ENCODE measurements at regions not wholly inside any gene's neighbourhood (a gene's known extent, or its start where the extent isn't known, plus 50 kb on each side); places are given as distances from the start of the nearest gene placed in this dataset.
"Not testable (repeated sequence)": the region's sequence is repeated elsewhere in the genome, so short reads cannot be mapped to it uniquely, and the experiment has no call there.

DNA sequence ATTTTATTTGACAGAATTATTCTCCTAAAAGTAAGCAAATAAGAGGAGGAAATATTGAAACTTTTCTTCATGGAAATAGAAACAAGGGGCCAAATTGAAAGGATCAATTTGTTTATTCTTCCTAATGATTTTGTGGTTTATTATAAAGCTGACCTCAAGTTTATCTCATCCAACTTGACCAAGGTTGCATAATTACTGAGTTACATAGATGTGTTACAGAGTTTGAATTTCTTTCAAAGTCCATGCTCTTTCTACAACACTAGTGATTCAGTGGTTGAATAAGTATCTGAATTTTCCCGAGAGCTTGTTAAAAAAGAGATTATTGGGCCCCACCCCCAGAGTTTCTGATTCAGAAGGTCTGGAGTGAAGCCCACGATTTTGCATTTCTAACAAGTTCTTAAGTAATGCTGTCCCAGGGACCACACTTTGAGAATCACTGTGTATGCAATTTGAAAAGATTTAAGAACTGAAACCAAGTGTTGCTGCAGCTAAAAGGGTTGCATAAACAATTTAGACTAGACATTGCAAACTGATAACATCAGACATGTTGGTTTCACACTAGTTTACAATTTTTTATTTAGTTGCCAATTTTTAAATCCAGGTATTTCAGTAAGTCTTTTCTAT, 485.7 kb upstream of the ANO5 start:
- no peak for ATAC-seq
- intact Hi-C loops (cut with micrococcal nuclease): no loop called here
- no peak for DNase-seq

- no peak for ATAC-seq
- intact Hi-C loops (cut with micrococcal nuclease): no loop called here
- DNase-seq: no peak
These were observed 482.1 kb upstream of the ANO5 start for GRCh38 chr11:21710809-21711208.

- DNase-seq (no peak), ATAC-seq (no peak)
- intact Hi-C loops (cut with micrococcal nuclease): no loop called here
These were observed 481.5 kb upstream of the ANO5 start for GRCh38 chr11:21711341-21711740.

GRCh38 chr11:21723678-21724077, 469.2 kb upstream of the ANO5 start:
- no peak for DNase-seq
- no peak for ATAC-seq
- intact Hi-C loops (cut with micrococcal nuclease): no loop called here

DNA sequence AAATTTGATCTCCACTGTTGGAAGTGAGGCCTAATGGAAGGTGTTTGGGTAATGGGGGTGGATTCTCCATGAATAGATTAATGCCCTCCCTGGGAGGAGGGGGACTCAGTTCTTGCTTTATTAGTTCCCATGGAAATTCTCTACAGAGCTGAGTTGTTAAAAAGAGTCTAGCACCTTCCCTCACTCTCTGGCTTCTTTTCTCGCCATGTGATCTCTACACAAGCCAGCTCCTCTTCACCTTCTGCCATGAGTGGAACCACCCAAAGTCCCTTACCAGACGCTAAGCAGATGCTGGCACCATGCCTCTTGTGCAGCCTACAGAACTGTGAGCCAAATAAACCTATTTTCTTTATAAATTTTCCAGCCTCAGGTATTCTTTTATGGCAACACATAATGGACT, 465.8 kb upstream of the ANO5 start:
- ATAC-seq (no peak), DNase-seq (no peak)
- intact Hi-C loops (cut with micrococcal nuclease): no loop called here

DNA sequence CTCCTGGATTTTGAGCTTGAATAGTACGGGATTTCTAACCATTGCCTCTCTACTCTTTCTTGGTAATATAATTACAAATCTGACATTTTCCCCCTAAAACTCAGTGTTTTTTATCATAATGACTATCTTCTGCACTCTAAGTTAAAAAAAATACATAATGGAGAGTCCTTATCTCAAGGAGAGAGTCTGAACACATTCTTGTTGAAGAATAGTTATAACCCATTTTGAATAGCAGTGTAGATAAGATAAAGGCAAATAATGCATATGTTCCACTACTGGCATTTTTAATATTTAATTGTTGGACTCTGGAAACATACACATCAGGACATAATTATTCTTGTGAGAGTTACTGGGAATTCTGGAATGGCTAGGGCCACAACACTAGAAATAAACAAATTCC, 456.5 kb upstream of the ANO5 start:
- ATAC-seq (no peak), DNase-seq (no peak)
- intact Hi-C loops (cut with micrococcal nuclease): no loop called here

GRCh38 chr11:21752475-21753243, 440.2 kb upstream of the ANO5 start:
- ATAC-seq; intact Hi-C loops (cut with micrococcal nuclease): not testable (repeated sequence)

GRCh38 chr11:21753244-21753767, 439.6 kb upstream of the ANO5 start:
- DNase-seq; ATAC-seq; intact Hi-C loops (cut with micrococcal nuclease): not testable (repeated sequence)

More at GRCh38 chr11:21752475-21753243, 440.2 kb upstream of the ANO5 start:
- not testable (repeated sequence) for DNase-seq

DNA sequence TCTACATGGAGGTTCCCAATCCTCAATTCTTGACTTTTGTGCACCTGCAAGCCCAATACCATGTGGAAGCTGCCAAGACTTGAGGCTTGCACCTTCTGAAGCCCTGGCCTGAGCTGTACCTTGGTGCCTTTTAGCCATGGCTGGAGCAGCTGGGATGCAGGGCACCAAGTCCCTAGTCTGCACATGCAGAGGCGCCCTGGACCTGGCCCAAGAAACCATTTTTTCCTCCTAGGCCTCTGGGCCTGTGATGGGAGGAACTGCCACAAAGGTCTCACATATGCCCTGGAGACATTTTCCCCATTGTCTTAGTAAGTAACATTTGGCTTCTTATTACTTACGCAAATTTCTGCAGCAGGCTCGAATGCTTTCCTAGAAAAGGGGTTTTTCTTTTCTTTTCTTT, 431.9 kb upstream of the ANO5 start:
- ATAC-seq (no peak), DNase-seq (no peak)
- intact Hi-C loops (cut with micrococcal nuclease): no loop called here

- DNase-seq (no peak), ATAC-seq (peak; percentile 27)
- intact Hi-C loops (cut with micrococcal nuclease): no loop called here
These were observed 424.5 kb upstream of the ANO5 start for GRCh38 chr11:21768388-21768787.

- DNase-seq: no peak
- ATAC-seq: no peak
- intact Hi-C loops (cut with micrococcal nuclease): no loop called here
These were observed 423.7 kb upstream of the ANO5 start for GRCh38 chr11:21769188-21769587.

GRCh38 chr11:21771097-21771496, 421.8 kb upstream of the ANO5 start:
- no peak for ATAC-seq
- no peak for DNase-seq
- intact Hi-C loops (cut with micrococcal nuclease): no loop called here

- intact Hi-C loops (cut with micrococcal nuclease): no loop called here
- ATAC-seq: peak; percentile 100
- DNase-seq: peak; percentile 37
These were observed 418.7 kb upstream of the ANO5 start for GRCh38 chr11:21774212-21774611.

GRCh38 chr11:21775911-21776310, 417.0 kb upstream of the ANO5 start:
- intact Hi-C loops (cut with micrococcal nuclease): no loop called here

DNA sequence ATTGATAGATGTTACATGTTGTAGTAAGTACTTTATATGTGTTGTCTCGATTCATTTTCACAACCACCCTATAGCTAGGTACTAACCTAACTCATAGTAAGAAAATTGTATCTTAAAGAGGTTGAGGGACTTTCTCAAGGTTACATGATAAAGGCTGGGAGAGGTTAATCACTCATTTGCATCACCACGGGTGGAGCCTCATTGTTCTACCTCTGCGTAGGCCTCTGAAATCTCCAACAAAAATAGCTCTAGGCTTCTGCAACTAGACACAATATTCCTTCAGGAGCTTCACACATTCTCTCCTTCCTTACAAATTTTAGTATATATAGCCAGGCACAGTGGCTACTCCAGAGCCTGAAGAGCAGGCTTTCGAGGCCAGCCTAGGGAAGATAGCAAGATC, 408.9 kb upstream of the ANO5 start:
- DNase-seq: no peak
- intact Hi-C loops (cut with micrococcal nuclease): no loop called here
- no peak for ATAC-seq

More at GRCh38 chr11:21775911-21776310, 417.0 kb upstream of the ANO5 start:
- ATAC-seq (no peak), DNase-seq (no peak)

DNA sequence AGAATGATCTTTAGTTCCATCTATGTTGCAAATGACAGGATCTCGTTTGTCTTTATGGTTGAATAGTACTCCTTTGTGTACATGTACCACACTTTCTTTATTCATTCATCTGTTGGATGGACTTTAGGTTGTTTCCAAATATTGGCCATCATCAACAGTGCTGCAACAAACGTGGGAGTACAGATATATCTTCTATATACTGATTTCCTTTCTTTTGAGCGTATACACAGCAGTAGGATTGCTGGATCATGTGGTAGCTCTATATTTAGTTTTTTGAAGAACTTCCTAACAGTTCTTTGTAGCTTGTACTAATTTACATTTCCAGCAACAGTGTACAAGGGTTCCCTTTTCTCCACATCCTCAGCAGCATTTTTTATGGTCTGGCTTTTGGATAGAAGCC, 407.5 kb upstream of the ANO5 start:
- intact Hi-C loops (cut with micrococcal nuclease): no loop called here
- DNase-seq: no peak
- ATAC-seq: no peak

- DNase-seq (no peak), ATAC-seq (no peak)
- intact Hi-C loops (cut with micrococcal nuclease): no loop called here
These were observed 398.6 kb upstream of the ANO5 start for GRCh38 chr11:21794306-21794705.

DNA sequence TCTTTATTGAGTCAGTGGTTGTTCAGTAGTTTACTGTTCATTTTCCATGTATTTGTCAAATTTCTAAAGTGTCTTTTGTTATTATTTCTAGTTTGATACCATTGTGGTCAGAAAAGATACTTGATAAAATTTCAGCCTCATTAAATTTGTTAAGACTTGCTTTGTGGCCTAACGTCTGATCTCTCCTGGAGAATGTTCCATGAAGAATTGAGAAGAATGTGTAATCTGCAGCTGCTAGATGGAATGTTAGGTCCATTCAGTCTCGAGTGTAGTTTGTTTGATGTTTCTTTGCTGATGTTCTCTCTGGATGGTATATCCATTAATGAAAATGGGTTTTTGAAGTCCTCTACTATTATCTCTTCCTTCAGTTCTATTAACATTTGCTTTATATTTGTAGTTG, 394.7 kb upstream of the ANO5 start:
- intact Hi-C loops (cut with micrococcal nuclease): no loop called here
- no peak for ATAC-seq
- no peak for DNase-seq

GRCh38 chr11:21804523-21804922, 388.4 kb upstream of the ANO5 start:
- ATAC-seq; DNase-seq; intact Hi-C loops (cut with micrococcal nuclease): not testable (repeated sequence)

- DNase-seq: no peak
- no peak for ATAC-seq
- intact Hi-C loops (cut with micrococcal nuclease): no loop called here
These were observed 386.4 kb upstream of the ANO5 start for GRCh38 chr11:21806508-21806907.

DNA sequence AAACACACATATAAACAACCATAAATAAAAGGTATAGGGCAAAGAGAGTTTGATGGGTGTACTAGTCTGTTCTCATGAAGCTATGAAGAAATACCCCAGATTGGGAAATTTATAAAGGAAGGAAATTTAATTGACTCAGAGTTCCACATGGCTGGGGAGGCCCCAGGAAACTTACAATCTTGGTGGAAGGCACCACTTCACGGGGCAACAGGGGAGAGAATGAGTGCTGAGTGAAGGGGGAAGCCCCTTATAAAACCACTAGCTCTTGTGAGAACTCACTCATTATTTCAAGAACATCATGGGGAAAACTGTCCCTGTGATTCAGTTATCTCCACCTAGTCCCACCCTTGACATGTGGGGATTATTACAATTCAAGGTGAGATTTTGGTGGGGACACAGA, 385.9 kb upstream of the ANO5 start:
- intact Hi-C loops (cut with micrococcal nuclease): no loop called here
- ATAC-seq: no peak
- no peak for DNase-seq

All from left ventricle myocardium superior (tissue), 1 donor.